ENCODE measurements at regions not wholly inside any gene's neighbourhood (a gene's known extent, or its start where the extent isn't known, plus 50 kb on each side); places are given as distances from the start of the nearest gene placed in this dataset.

DNA sequence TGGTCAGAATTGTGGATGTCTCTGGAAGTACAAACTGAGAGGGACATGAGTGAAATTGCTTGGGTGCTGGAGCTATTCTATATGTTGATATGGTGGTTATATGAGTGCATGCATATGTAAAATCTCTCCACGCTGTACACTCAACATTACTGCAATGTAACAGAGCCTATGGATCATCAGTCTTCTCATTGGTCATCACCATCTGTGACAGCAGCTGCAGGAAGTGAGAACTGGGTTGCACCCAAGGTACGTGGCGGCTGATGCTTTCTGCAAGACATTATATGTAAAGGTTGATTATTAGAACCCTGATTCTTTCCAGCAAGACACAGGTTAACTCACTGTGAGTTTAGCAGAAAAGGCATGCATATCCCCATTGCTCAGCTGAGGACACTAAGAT, 387.1 kb downstream of the OMA1 start:
- TF ChIP-seq CTCF (IDR thresholded peaks at IDR 0.05): no peak
- TF ChIP-seq POLR2A (IDR thresholded peaks at IDR 0.05): no peak
